Pancreas (tissue), 10 donors: ENCODE measurements at regions not wholly inside any gene's neighbourhood (a gene's known extent, or its start where the extent isn't known, plus 50 kb on each side); places are given as distances from the start of the nearest gene placed in this dataset.

Experiments
- ATAC-seq, 4 donors: fragments of 200-7000 bp; cut with Tn5 transposase; one replicate each; pipeline versions ENCODE4 v1.8.0 to v1.9.1; 2020; ENCODE audit warnings: mild to moderate bottlenecking in 4 of 4, moderate library complexity in 4 of 4
- DNase-seq, 6 donors: peaks; one replicate each; pipeline ENCODE4 v3.0.0-alpha.2; 2020
- FAIRE-seq: peaks from 2 replicates; lab custom pipeline; 2012; peaks lifted over from hg19 to GRCh38; lab: Jason Lieb, UNC
- H3K27ac ChIP-seq, 4 donors: fragments of 200-600 bp; sonication (generic); 1 replicate in 3 of 4; 2 replicates in 1 of 4; pipeline versions ENCODE4 v1.5.0 to v1.8.0; 2020
- H3K27me3 ChIP-seq, 4 donors: fragments of 200-600 bp; one replicate each; pipeline ENCODE4 v1.8.0; 2021
- H3K36me3 ChIP-seq, 3 donors: fragments of 200-600 bp; sonication (generic) in 1 of 3; one replicate each; pipeline versions ENCODE4 v1.5.0 to v1.8.0; 2020 to 2021
- H3K4me1 ChIP-seq, 3 donors: fragments of 200-600 bp; one replicate each; pipeline ENCODE4 v1.8.0; 2021
- H3K4me3 ChIP-seq, 4 donors: fragments of 200-600 bp; sonication (generic) in 2 of 4; one replicate each; pipeline versions ENCODE4 v1.5.0 to v1.8.0; 2020 to 2021
- H3K9me3 ChIP-seq, 4 donors: fragments of 200-600 bp; one replicate each; pipeline ENCODE4 v1.8.0; 2021
- CTCF ChIP-seq, 4 donors: fragments of 200-600 bp; sonication (generic) in 3 of 4; IDR thresholded peaks; one replicate each; pipeline versions ENCODE4 v1.5.0 to v1.8.0; 2021; ENCODE audit warnings: antibody characterized with exemption in 4 of 4
- WGBS, 2 donors: extraction: QIAGEN DNeasy Blood & Tissue Kit; methylation state at CpG; one replicate each; pipeline ENCODE4 v1.1.7; 2013; 5-methylcytosine and 5-hydroxymethylcytosine counted together
- intact Hi-C, 3 donors: fragments of 100-400 bp; cut with DNase I; formaldehyde crosslinking; loops; one replicate each; pipeline versions ENCODE4 v1.11.1 to v1.14.2; 2022
- donor health status: healthy with polysubstance abuse.
- donor health status: DM: no; HTN: no; CAD: no; lungs with moderate emphysema.
- donor health status: DM: no; HTN: no; CAD: no.
- donor health status: control.
- donor health status: control.
- donor health status: Bipolar disorder and iron deficiency.
- donor health status: DM: yes; HTN: yes; CAD: no.
- donor health status: DM: no; HTN: no; CAD: no.
- donor health status: DM: no; HTN: no; CAD: no.
- donor health status: DM: yes; HTN: yes; CAD: no.

- FAIRE-seq = no peak
- Histone ChIP-seq H3K9me3 (no peaks in the 10 kb centered on the region), H3K4me3 (no peak overlapping the region), H3K36me3 (no peaks in the 10 kb centered on the region), H3K27ac (no peak overlapping the region), H3K4me1 (no peaks in the 10 kb centered on the region), H3K27me3 (no peaks in the 10 kb centered on the region)
- 60 to 62% methylated on average over 1 of the region's 1 CpG for WGBS, 2 donors
- TF ChIP-seq CTCF (IDR thresholded peaks at IDR 0.05) = no peak
- no peak for DNase-seq
- ATAC-seq = no peak
- intact Hi-C loops = no loop called here
These were observed 632.1 kb upstream of the AADAT start for GRCh38 chr4:170721812-170722373.

GRCh38 chr4:170716868-170717267, 627.1 kb upstream of the AADAT start:
- Histone ChIP-seq H3K27me3 (no peaks in the 10 kb centered on the region), H3K27ac (no peak overlapping the region), H3K36me3 (no peaks in the 10 kb centered on the region), H3K4me1 (no peaks in the 10 kb centered on the region), H3K9me3 (no peaks in the 10 kb centered on the region), H3K4me3 (no peak overlapping the region)
- TF ChIP-seq CTCF (IDR thresholded peaks at IDR 0.05) = no peak
- ATAC-seq (no peak), DNase-seq (no peak), FAIRE-seq (no peak)
- intact Hi-C loops = no loop called here
- 56 to 70% methylated on average over 1 of the region's 1 CpG for whole genome bisulfite sequencing, 2 donors

GRCh38 chr4:170705907-170706306, 616.2 kb upstream of the AADAT start:
- no peak overlapping the region for H3K27ac ChIP-seq
- FAIRE-seq (no peak), ATAC-seq (no peak), DNase-seq (no peak)
- H3K9me3 ChIP-seq = no peaks in the 10 kb centered on the region
- no peaks in the 10 kb centered on the region for H3K27me3 ChIP-seq
- 79 to 85% methylated on average over 3 of the region's 3 CpGs for WGBS, 2 donors
- no peaks in the 10 kb centered on the region for H3K36me3 ChIP-seq
- H3K4me1 ChIP-seq = peaks cover 0 to 3% (median 0%) of the 10 kb centered on the region in 3 donors
- H3K4me3 ChIP-seq = no peak overlapping the region
- intact Hi-C loops = no loop called here
- no peak for TF ChIP-seq CTCF (IDR thresholded peaks at IDR 0.05)

GRCh38 chr4:170700064-170700463, 610.3 kb upstream of the AADAT start:
- peaks cover 0 to 3% (median 0%) of the 10 kb centered on the region in 3 donors for H3K4me1 ChIP-seq
- H3K9me3 ChIP-seq = no peaks in the 10 kb centered on the region
- WGBS, 2 donors = 85 to 91% methylated on average over 5 of the region's 5 CpGs
- no peaks in the 10 kb centered on the region for H3K36me3 ChIP-seq
- DNase-seq (no peak), ATAC-seq (no peak), FAIRE-seq (no peak)
- TF ChIP-seq CTCF (IDR thresholded peaks at IDR 0.05) = no peak
- intact Hi-C loops = no loop called here
- H3K27ac ChIP-seq = no peak overlapping the region
- no peaks in the 10 kb centered on the region for H3K27me3 ChIP-seq
- H3K4me3 ChIP-seq = no peak overlapping the region

- no peak overlapping the region for H3K4me3 ChIP-seq
- intact Hi-C loops = no loop called here
- H3K9me3 ChIP-seq = no peaks in the 10 kb centered on the region
- H3K36me3 ChIP-seq = no peaks in the 10 kb centered on the region
- FAIRE-seq (no peak), ATAC-seq (no peak), DNase-seq (no peak)
- no peak for TF ChIP-seq CTCF (IDR thresholded peaks at IDR 0.05)
- H3K4me1 ChIP-seq = peaks cover 0 to 3% (median 0%) of the 10 kb centered on the region in 3 donors
- no peaks in the 10 kb centered on the region for H3K27me3 ChIP-seq
- WGBS, 2 donors = 14 to 27% methylated on average over 1 of the region's 1 CpG
- H3K27ac ChIP-seq = no peak overlapping the region
These were observed 608.6 kb upstream of the AADAT start for GRCh38 chr4:170698334-170698733.
